Kidney (tissue), 13 donors: ENCODE measurements at regions not wholly inside any gene's neighbourhood (a gene's known extent, or its start where the extent isn't known, plus 50 kb on each side); places are given as distances from the start of the nearest gene placed in this dataset.

ENCODE experiments used
- DNase-seq, 5 donors: peaks; one replicate each; pipeline ENCODE4 v3.0.0-alpha.2; 2013 to 2020
- FAIRE-seq: peaks from 2 replicates; lab custom pipeline; 2012; peaks lifted over from hg19 to GRCh38; lab: Jason Lieb, UNC
- H3K27ac ChIP-seq, 2 donors: one replicate each; pipeline ENCODE4 v1.7.0; 2013; ENCODE audit warnings: low read depth in 2 of 2, low read length in 2 of 2, inconsistent platforms in 1 of 2
- H3K27me3 ChIP-seq: one replicate; pipeline ENCODE4 v1.7.1; 2013; ENCODE audit warnings: low read length, inconsistent platforms; ENCODE audit not compliant: control insufficient read depth, insufficient read depth
- H3K36me3 ChIP-seq, 3 donors: one replicate each; pipeline versions ENCODE4 v1.7.0 to v1.7.1; 2013; ENCODE audit warnings: low read length in 3 of 3, control low read depth in 1 of 3, inconsistent platforms in 1 of 3; ENCODE audit not compliant: insufficient read depth in 3 of 3, control insufficient read depth in 2 of 3
- H3K4me1 ChIP-seq, 3 donors: one replicate each; pipeline versions ENCODE4 v1.7.0 to v1.7.1; 2013; ENCODE audit warnings: low read length in 3 of 3, inconsistent platforms in 1 of 3, low read depth in 1 of 3; ENCODE audit not compliant: control insufficient read depth in 2 of 3, insufficient read depth in 2 of 3
- H3K4me3 ChIP-seq, 3 donors: one replicate each; pipeline versions ENCODE4 v1.7.0 to v1.8.1; 2013; ENCODE audit warnings: low read length in 3 of 3, control low read depth in 1 of 3, inconsistent platforms in 1 of 3
- H3K9ac ChIP-seq, 3 donors: one replicate each; pipeline versions ENCODE4 v1.7.0 to v1.7.1; 2013; ENCODE audit warnings: low read length in 3 of 3, control low read depth in 1 of 3, inconsistent platforms in 1 of 3
- H3K9me3 ChIP-seq, 3 donors: one replicate each; pipeline versions ENCODE4 v1.7.0 to v1.7.1; 2013; ENCODE audit warnings: low read length in 3 of 3, control low read depth in 1 of 3, inconsistent platforms in 1 of 3; ENCODE audit not compliant: control insufficient read depth in 2 of 3, insufficient read depth in 1 of 3
- CTCF ChIP-seq: IDR thresholded peaks from 3 replicates; pipeline ENCODE4 v1.5.1; 2012; ENCODE audit warnings: mild to moderate bottlenecking, moderate library complexity, borderline replicate concordance; ENCODE audit not compliant: insufficient read depth; ENCODE audit errors: extremely low read depth
- intact Hi-C: fragments of 100-400 bp; cut with DNase I; formaldehyde crosslinking; loops from one replicate; pipeline ENCODE4 v1.11.1; 2022
- donor health status: control.
- donor health status: control.
- donor health status: control.
- donor health status: control.
- donor health status: control.
- donor health status: DM: yes; HTN: yes; CAD: no.
- donor health status: Normal renal cell carcinoma (clear cell type).

GRCh38 chr21:38591218-38591537 lies 92.9 kb upstream of the ERG start:
- FAIRE-seq = no peak
- Histone ChIP-seq H3K9ac (no peak overlapping the region), H3K9me3 (no peaks in the 10 kb centered on the region), H3K27me3 (no peaks in the 10 kb centered on the region), H3K4me3 (no peak overlapping the region), H3K4me1 (no peaks in the 10 kb centered on the region), H3K36me3 (no peaks in the 10 kb centered on the region), H3K27ac (no peak overlapping the region)
- TF ChIP-seq CTCF = no peak
- DNase-seq = no peak
- intact Hi-C loops = no loop called here

GRCh38 chr21:38596264-38597042 lies 98.2 kb upstream of the ERG start:
- FAIRE-seq (no peak), DNase-seq (no peak)
- H3K27me3 ChIP-seq = no peaks in the 10 kb centered on the region
- H3K9ac ChIP-seq = no peak overlapping the region
- no peak for TF ChIP-seq CTCF
- H3K36me3 ChIP-seq = no peaks in the 10 kb centered on the region
- H3K4me3 ChIP-seq = no peak overlapping the region
- H3K4me1 ChIP-seq = no peaks in the 10 kb centered on the region
- intact Hi-C loops = no loop called here
- H3K9me3 ChIP-seq = no peaks in the 10 kb centered on the region
- no peak overlapping the region for H3K27ac ChIP-seq

DNA sequence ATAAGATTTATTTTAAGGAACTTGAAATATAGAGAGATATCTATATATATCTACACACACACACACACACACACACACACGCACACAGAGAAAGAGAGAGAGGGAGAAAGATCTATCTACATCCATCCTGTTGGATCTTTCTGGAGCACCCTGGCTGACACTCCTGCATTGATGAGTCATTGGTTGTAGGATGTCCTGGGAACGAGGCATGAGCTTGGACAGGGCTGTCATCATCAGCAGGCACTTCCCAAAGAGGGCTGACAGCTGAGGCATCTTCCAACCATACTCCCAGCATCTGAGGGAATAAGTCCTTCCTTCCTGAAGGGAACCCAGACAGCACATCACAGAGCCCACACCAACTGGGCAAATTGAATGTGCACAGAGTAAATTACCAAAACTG lies 99.1 kb upstream of the ERG start:
- Histone ChIP-seq H3K27me3 (no peaks in the 10 kb centered on the region), H3K4me1 (no peaks in the 10 kb centered on the region), H3K4me3 (no peak overlapping the region), H3K27ac (no peak overlapping the region), H3K36me3 (no peaks in the 10 kb centered on the region), H3K9me3 (no peaks in the 10 kb centered on the region), H3K9ac (no peak overlapping the region)
- DNase-seq (no peak), FAIRE-seq (no peak)
- intact Hi-C loops = no loop called here
- no peak for TF ChIP-seq CTCF

DNA sequence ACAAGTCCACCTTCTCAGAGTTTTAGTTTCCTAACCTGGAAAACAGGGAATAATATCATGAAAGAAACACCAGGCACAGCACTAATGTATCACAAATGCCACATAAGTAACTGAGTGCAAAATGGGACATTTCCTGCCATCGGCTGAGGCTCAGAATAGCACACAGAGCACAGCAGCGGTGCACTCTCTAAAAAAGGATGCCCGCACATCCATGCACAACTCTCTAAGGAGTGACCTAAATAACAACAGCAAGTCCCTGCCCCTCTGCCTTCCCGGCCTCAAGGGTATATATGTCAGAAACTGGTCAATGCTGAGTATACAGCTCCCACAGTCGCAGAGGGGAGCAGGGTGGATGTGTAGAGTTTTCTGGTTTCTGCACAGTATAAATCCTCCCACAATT lies 100.1 kb upstream of the ERG start:
- Histone ChIP-seq H3K27me3 (no peaks in the 10 kb centered on the region), H3K27ac (no peak overlapping the region), H3K4me1 (no peaks in the 10 kb centered on the region), H3K36me3 (no peaks in the 10 kb centered on the region), H3K4me3 (no peak overlapping the region), H3K9me3 (no peaks in the 10 kb centered on the region), H3K9ac (no peak overlapping the region)
- TF ChIP-seq CTCF = no peak
- FAIRE-seq (no peak), DNase-seq (no peak)
- intact Hi-C loops = no loop called here
